ENCODE measurements at regions not wholly inside any gene's neighbourhood (a gene's known extent, or its start where the extent isn't known, plus 50 kb on each side); places are given as distances from the start of the nearest gene placed in this dataset.

- TF ChIP-seq POLR2A (IDR thresholded peaks at IDR 0.05; ENCODE audit: low read depth, low read length): no peak
- TF ChIP-seq POLR2AphosphoS5 (IDR thresholded peaks at IDR 0.05; ENCODE audit: low read depth, low read length): no peak
- TF ChIP-seq TAF1 (IDR thresholded peaks at IDR 0.05; ENCODE audit: low read depth, low read length): no peak
- TF ChIP-seq SPI1 (IDR thresholded peaks at IDR 0.05; ENCODE audit: low read depth, low read length): no peak
Observed at GRCh38 chrX:43267652-43268051, 388.4 kb upstream of the MAOA start.
